ENCODE measurements at regions not wholly inside any gene's neighbourhood (a gene's known extent, or its start where the extent isn't known, plus 50 kb on each side); places are given as distances from the start of the nearest gene placed in this dataset.

GRCh38 chr5:159765135-159765433 lies 151.2 kb upstream of the ADRA1B start:
- DNase-seq, result no peak
- H3K9me3 ChIP-seq (replicated peaks; ENCODE audit: insufficient read depth, low read length), result no peaks in the 10 kb centered on the region
- TF ChIP-seq EZH2phosphoT487 (IDR thresholded peaks at IDR 0.05; ENCODE audit: low read length) (no peak), EZH2 (optimal IDR thresholded peaks at IDR 0.05; ENCODE audit: low read depth, low read length) (no peak), CTCF (IDR thresholded peaks at IDR 0.05; ENCODE audit: low read length) (no peak)

GRCh38 chr5:159765760-159766517 lies 150.3 kb upstream of the ADRA1B start:
- H2AFZ ChIP-seq (ENCODE audit: low read length), result no peak overlapping the region
- no peak overlapping the region for H3K4me2 ChIP-seq (ENCODE audit: low read depth, low read length)
- H4K20me1 ChIP-seq (ENCODE audit: insufficient read depth, low read length), result no peaks in the 10 kb centered on the region
- H3K27me3 ChIP-seq (replicated peaks; ENCODE audit: insufficient read depth, low read length), result no peaks in the 10 kb centered on the region
- no peaks in the 10 kb centered on the region for H3K4me1 ChIP-seq (ENCODE audit: low read length)
- TF ChIP-seq CTCF (IDR thresholded peaks at IDR 0.05; ENCODE audit: low read length) (no peak), EZH2 (optimal IDR thresholded peaks at IDR 0.05; ENCODE audit: low read depth, low read length) (no peak), EZH2phosphoT487 (IDR thresholded peaks at IDR 0.05; ENCODE audit: low read length) (no peak)
- H3K36me3 ChIP-seq (replicated peaks; ENCODE audit: insufficient read depth, low read length), result no peaks in the 10 kb centered on the region
- no peaks in the 10 kb centered on the region for H3K9me2 ChIP-seq (replicated peaks; ENCODE audit: insufficient read depth, low read length)
- no peak for DNase-seq
- no peak overlapping the region for H3K4me3 ChIP-seq (ENCODE audit: low read length)
- H3K79me2 ChIP-seq (ENCODE audit: low read length), result no peaks in the 10 kb centered on the region
- H3K27ac ChIP-seq (ENCODE audit: low read length), result no peak overlapping the region
- no peaks in the 10 kb centered on the region for H3K9me3 ChIP-seq (replicated peaks; ENCODE audit: insufficient read depth, low read length)
- no peak overlapping the region for H3K9ac ChIP-seq (ENCODE audit: low read length)
- H3F3A ChIP-seq (ENCODE audit: insufficient read depth, low read length), result no peaks in the 10 kb centered on the region

More at GRCh38 chr5:159765135-159765433, 151.2 kb upstream of the ADRA1B start:
- Histone ChIP-seq H2AFZ (ENCODE audit: low read length) (no peak overlapping the region), H3K4me2 (ENCODE audit: low read depth, low read length) (no peak overlapping the region), H3K27me3 (replicated peaks; ENCODE audit: insufficient read depth, low read length) (no peaks in the 10 kb centered on the region), H3K36me3 (replicated peaks; ENCODE audit: insufficient read depth, low read length) (no peaks in the 10 kb centered on the region), H3K79me2 (ENCODE audit: low read length) (no peaks in the 10 kb centered on the region), H3K4me3 (ENCODE audit: low read length) (no peak overlapping the region), H3K9me2 (replicated peaks; ENCODE audit: insufficient read depth, low read length) (no peaks in the 10 kb centered on the region), H3K9ac (ENCODE audit: low read length) (no peak overlapping the region), H3K4me1 (ENCODE audit: low read length) (no peaks in the 10 kb centered on the region), H4K20me1 (ENCODE audit: insufficient read depth, low read length) (no peaks in the 10 kb centered on the region), H3K27ac (ENCODE audit: low read length) (no peak overlapping the region), H3F3A (ENCODE audit: insufficient read depth, low read length) (no peaks in the 10 kb centered on the region)

GRCh38 chr5:159768243-159768642 lies 148.0 kb upstream of the ADRA1B start:
- no peak for DNase-seq
- no peak for TF ChIP-seq EZH2phosphoT487 (IDR thresholded peaks at IDR 0.05; ENCODE audit: low read length)
- TF ChIP-seq CTCF (IDR thresholded peaks at IDR 0.05; ENCODE audit: low read length), result no peak
- TF ChIP-seq EZH2 (optimal IDR thresholded peaks at IDR 0.05; ENCODE audit: low read depth, low read length), result no peak
- H3K36me3 ChIP-seq (replicated peaks; ENCODE audit: insufficient read depth, low read length), result no peaks in the 10 kb centered on the region
- 0 out of 2 replicates have a peak, but pooled peaks cover 5% of the 10 kb centered on the region for H3K4me1 ChIP-seq (ENCODE audit: low read length)
- no peaks in the 10 kb centered on the region for H3K9me2 ChIP-seq (replicated peaks; ENCODE audit: insufficient read depth, low read length)
- no peaks in the 10 kb centered on the region for H3K27me3 ChIP-seq (replicated peaks; ENCODE audit: insufficient read depth, low read length)
- no peak overlapping the region for H3K4me2 ChIP-seq (ENCODE audit: low read depth, low read length)
- H4K20me1 ChIP-seq (ENCODE audit: insufficient read depth, low read length), result no peaks in the 10 kb centered on the region
- no peaks in the 10 kb centered on the region for H3K9me3 ChIP-seq (replicated peaks; ENCODE audit: insufficient read depth, low read length)
- H3K79me2 ChIP-seq (ENCODE audit: low read length), result no peaks in the 10 kb centered on the region
- no peak overlapping the region for H3K9ac ChIP-seq (ENCODE audit: low read length)
- no peak overlapping the region for H3K4me3 ChIP-seq (ENCODE audit: low read length)
- H3K27ac ChIP-seq (ENCODE audit: low read length), result no peak overlapping the region
- no peak overlapping the region for H2AFZ ChIP-seq (ENCODE audit: low read length)
- H3F3A ChIP-seq (ENCODE audit: insufficient read depth, low read length), result no peaks in the 10 kb centered on the region
